Astrocyte of the spinal cord (primary cell): ENCODE measurements at regions not wholly inside any gene's neighbourhood (a gene's known extent, or its start where the extent isn't known, plus 50 kb on each side); places are given as distances from the start of the nearest gene placed in this dataset.

ENCODE experiments used
- DNase-seq: peaks from one replicate; pipeline ENCODE4 v3.0.0; 2011; ENCODE audit warnings: low read depth, low spot score
- H3K4me3 ChIP-seq: 2 replicates; pipeline ENCODE4 v1.5.1; 2011; ENCODE audit warnings: low read depth, mild to moderate bottlenecking, low read length, moderate library complexity
- CTCF ChIP-seq: IDR thresholded peaks from 2 replicates; pipeline ENCODE4 v1.5.1; 2012; ENCODE audit warnings: low read depth, mild to moderate bottlenecking, low read length, inconsistent platforms
- in situ Hi-C: cut with HindIII; loops from 2 replicates; pipeline ENCODE4 v1.10.0; 2017; ENCODE audit warnings: low sequenced_read_pairs

GRCh38 chr1:201595381-201595780, 56.5 kb downstream of the NAV1 start:
- TF ChIP-seq CTCF: no peak
- H3K4me3 ChIP-seq: no peak overlapping the region
- in situ Hi-C loops: no loop called here
- DNase-seq: no peak

DNA sequence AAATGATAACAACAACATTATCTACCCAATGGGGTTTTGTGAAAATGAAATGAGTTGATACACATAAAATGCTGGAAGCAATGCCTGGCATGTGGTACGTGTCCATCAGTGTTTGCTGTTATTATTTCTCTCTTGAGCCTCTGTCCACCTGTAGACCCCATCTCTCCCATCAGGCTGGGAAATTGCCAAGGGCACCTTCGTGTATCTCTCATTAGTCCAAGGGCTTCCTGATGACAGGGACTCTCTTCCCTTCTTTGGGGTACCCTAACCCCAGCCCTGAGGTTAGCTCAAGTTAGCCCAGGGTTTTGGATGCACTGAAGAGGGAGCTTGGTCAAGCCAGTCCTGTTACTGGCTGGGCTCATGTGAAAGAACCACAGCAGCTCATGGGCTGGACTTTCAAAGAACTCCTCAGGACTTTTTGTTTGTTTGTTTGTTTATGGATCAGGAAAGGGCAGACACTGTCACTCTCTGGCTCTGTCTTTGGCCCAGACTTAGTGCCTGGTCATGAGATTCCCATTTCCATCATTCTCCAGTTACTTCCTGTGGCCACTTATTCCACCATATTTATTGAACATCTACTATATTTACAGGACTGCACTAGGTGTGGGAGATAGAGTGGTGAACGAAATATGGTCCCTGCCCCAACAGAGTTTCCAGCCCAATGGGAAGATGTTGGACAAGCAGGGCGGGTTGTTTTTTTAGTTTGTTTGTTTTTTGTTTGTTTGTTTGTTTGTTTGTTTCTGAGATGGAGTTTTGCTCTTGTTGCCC, 57.4 kb downstream of the NAV1 start:
- no peak overlapping the region for H3K4me3 ChIP-seq
- in situ Hi-C loops: no loop called here
- no peak for DNase-seq
- TF ChIP-seq CTCF: no peak

DNA sequence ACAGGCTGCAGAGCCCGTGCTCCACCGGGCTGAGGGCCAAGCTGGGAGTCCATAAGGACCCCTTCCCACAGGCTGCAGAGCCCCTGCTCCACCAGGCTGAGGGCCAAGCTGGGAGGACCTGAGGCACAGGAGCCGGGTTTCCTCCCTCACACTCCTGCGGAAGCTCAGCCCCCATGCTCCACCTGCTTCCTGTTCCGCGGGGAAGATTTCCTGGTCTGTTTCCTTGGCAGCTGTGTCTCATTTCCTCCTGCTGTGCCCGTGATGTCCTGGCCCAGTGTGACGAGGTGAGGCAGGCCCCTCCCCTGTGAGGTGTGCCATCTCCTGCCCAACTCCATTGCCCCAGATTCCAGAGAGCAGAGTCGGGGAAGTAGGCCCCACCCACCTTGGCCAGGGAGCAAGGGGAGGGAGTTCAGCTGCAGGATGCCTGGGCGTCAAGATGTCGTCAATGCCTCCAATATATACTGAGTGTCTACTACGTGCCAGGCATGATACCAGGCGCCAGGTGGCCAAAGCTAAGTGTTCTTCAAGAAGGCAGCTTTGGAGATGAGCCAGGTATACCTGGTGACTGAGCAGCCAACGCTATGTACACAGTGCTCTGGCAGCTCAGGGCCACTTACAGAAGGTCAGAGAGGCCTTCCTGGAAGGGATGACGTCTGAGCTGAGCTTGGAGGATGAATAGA, 58.8 kb downstream of the NAV1 start:
- in situ Hi-C loops: no loop called here
- no peak for DNase-seq
- H3K4me3 ChIP-seq: no peak overlapping the region
- TF ChIP-seq CTCF: no peak

DNA sequence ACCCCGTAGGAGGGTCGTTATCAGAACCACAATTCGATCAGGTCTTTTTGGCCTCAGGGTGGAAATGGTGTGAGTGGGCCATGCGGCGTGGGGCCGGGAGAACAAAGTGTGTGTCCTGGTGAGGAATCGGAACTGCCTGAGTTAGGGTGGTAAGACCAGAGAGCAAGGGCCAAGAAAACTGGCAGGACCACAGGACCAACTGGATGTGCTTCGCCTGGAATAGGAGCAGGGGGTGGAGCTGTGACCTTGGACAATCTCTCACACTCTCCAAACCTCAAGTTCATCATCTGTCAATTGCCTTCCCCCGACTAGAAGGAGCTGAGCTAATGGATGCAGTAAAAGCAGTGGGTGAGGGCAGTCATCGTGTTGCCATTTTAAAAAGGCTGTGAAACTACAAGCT, 59.5 kb downstream of the NAV1 start:
- in situ Hi-C loops: no loop called here
- TF ChIP-seq CTCF: no peak
- no peak for DNase-seq
- no peak overlapping the region for H3K4me3 ChIP-seq

DNA sequence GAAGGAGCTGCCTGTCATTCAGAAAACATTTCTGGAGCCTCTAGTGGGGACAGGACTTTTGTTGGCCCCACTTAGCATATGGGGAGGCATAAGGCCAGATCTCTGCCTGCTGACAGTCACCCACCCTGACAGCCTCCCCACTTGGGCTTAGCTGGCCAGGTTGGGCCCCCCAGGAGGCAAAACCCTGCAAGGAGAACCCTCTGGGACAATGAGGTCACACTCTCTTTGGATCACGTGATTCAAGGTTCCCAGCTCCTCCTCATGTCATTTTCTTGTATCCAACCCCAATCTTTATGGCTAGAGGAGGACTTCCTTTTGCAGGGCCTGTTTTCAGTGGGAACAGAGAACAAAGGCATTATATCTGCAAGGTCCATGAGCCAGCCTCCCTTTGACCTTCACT, 60.0 kb downstream of the NAV1 start:
- in situ Hi-C loops: no loop called here

GRCh38 chr1:201599548-201599947, 60.6 kb downstream of the NAV1 start:
- no peak overlapping the region for H3K4me3 ChIP-seq
- TF ChIP-seq CTCF: no peak
- in situ Hi-C loops: no loop called here
- no peak for DNase-seq

More for the DNA sequence above, 60.0 kb downstream of the NAV1 start:
- TF ChIP-seq CTCF: no peak
- DNase-seq: no peak
- H3K4me3 ChIP-seq: no peak overlapping the region
